ENCODE measurements at regions not wholly inside any gene's neighbourhood (a gene's known extent, or its start where the extent isn't known, plus 50 kb on each side); places are given as distances from the start of the nearest gene placed in this dataset.

DNA sequence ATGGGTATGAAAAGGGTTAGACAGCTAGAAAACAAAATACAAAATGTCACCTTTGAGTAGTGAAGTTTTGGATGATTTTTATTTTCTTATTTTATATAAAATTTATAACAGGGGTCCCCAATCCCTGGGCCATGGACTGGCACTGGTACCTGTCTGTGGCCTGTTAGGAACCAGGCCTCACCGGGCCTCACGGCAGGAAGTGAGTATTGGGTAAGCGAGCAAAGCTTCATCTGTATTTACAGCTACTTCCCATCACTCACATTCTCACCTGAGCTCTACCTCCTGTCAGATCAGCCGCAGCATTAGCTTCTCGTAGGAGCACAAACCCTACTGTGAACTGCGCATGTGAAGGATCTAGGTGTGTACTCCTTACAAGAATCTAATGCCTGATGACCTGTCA is 202.8 kb upstream of the TWIST2 start:
- no peak for TF ChIP-seq EZH2phosphoT487 (conservative IDR thresholded peaks at IDR 0.05; ENCODE audit: low read length)
- TF ChIP-seq, protein P1, sequence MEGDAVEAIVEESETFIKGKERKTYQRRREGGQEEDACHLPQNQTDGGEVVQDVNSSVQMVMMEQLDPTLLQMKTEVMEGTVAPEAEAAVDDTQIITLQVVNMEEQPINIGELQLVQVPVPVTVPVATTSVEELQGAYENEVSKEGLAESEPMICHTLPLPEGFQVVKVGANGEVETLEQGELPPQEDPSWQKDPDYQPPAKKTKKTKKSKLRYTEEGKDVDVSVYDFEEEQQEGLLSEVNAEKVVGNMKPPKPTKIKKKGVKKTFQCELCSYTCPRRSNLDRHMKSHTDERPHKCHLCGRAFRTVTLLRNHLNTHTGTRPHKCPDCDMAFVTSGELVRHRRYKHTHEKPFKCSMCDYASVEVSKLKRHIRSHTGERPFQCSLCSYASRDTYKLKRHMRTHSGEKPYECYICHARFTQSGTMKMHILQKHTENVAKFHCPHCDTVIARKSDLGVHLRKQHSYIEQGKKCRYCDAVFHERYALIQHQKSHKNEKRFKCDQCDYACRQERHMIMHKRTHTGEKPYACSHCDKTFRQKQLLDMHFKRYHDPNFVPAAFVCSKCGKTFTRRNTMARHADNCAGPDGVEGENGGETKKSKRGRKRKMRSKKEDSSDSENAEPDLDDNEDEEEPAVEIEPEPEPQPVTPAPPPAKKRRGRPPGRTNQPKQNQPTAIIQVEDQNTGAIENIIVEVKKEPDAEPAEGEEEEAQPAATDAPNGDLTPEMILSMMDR (IDR thresholded peaks at IDR 0.05; ENCODE audit: insufficient read depth, low read length, poor library complexity, severe bottlenecking), result no peak
